B cell (primary cell): ENCODE measurements at regions not wholly inside any gene's neighbourhood (a gene's known extent, or its start where the extent isn't known, plus 50 kb on each side); places are given as distances from the start of the nearest gene placed in this dataset.

Source experiments
- ATAC-seq: fragments of 200-7000 bp; cut with Tn5 transposase; one replicate; pipeline ENCODE4 v1.10.0; 2021; ENCODE audit warnings: low read depth, mild to moderate bottlenecking, moderate number of reproducible peaks, moderate library complexity
- CTCF ChIA-PET: fragments of 350-600 bp; sonication (Branson Sonifier 250); formaldehyde crosslinking; loops from one replicate; lab custom pipeline; 2021; ENCODE audit warnings: antibody characterized with exemption, inconsistent platforms; lab: Charles Lee
- POLR2A ChIA-PET: fragments of 350-600 bp; sonication (Branson Sonifier 250); formaldehyde crosslinking; loops from one replicate; lab custom pipeline; 2021; ENCODE audit warnings: antibody characterized with exemption; lab: Charles Lee
- DNase-seq: peaks from one replicate; pipeline ENCODE4 v3.0.0; 2013
- H2AFZ ChIP-seq: 2 replicates; pipeline ENCODE4 v1.6.1; 2012; ENCODE audit warnings: mild to moderate bottlenecking, low read depth, low read length; ENCODE audit not compliant: insufficient read depth, poor library complexity, severe bottlenecking
- H3K27ac ChIP-seq, 2 donors: 1 replicate in 1 of 2; 2 replicates in 1 of 2; pipeline ENCODE4 v1.5.1; 2012 to 2013; ENCODE audit warnings: low read length in 2 of 2, mild to moderate bottlenecking in 2 of 2, moderate library complexity in 1 of 2
- H3K27me3 ChIP-seq, 4 experiments: fragments of 200-600 bp in 1 of 4; sonication (generic) in 1 of 4; replicated peaks in 1 of 4; 1 replicate in 2 of 4; 2 replicates in 2 of 4; pipeline versions ENCODE4 v1.6.1 to v1.7.0; 2013 to 2016; ENCODE audit warnings: low read length in 3 of 4, mild to moderate bottlenecking in 2 of 4, mixed read lengths in 1 of 4, moderate library complexity in 1 of 4; ENCODE audit not compliant: insufficient read depth in 4 of 4, control insufficient read depth in 3 of 4; ENCODE audit errors: control extremely low read depth in 1 of 4
- H3K36me3 ChIP-seq, 2 experiments: replicated peaks in 1 of 2; 1 replicate in 1 of 2; 2 replicates in 1 of 2; pipeline versions ENCODE4 v1.6.1 to v1.7.1; 2013; ENCODE audit warnings: low read length in 1 of 2; ENCODE audit not compliant: insufficient read depth in 2 of 2, control insufficient read depth in 1 of 2; ENCODE audit errors: control extremely low read depth in 1 of 2, extremely low read depth in 1 of 2
- H3K4me1 ChIP-seq, 2 donors: fragments of 200-600 bp in 1 of 2; sonication (generic) in 1 of 2; 1 replicate in 1 of 2; 2 replicates in 1 of 2; pipeline versions ENCODE4 v1.5.1 to v1.6.1; 2013 to 2017; ENCODE audit warnings: low read length in 2 of 2; ENCODE audit not compliant: control insufficient read depth in 2 of 2, insufficient read depth in 2 of 2
- H3K4me2 ChIP-seq: replicated peaks from 2 replicates; pipeline ENCODE3; 2012; ENCODE audit warnings: mild to moderate bottlenecking, low read depth, low read length; ENCODE audit not compliant: poor library complexity, severe bottlenecking
- H3K4me3 ChIP-seq, 5 experiments: fragments of 200-600 bp in 1 of 5; sonication (generic) in 1 of 5; 1 replicate in 3 of 5; 2 replicates in 2 of 5; pipeline versions ENCODE4 v1.5.1 to v1.7.0; 2011 to 2016; ENCODE audit warnings: low read length in 4 of 5, mild to moderate bottlenecking in 4 of 5, low read depth in 2 of 5, control low read depth in 1 of 5, moderate library complexity in 1 of 5; ENCODE audit not compliant: insufficient read depth in 1 of 5; ENCODE audit errors: control extremely low read depth in 1 of 5, extremely low read depth in 1 of 5
- H3K79me2 ChIP-seq: fragments of 200-600 bp; sonication (generic); one replicate; pipeline ENCODE4 v1.6.0; 2016; ENCODE audit warnings: low read length; ENCODE audit not compliant: control insufficient read depth, insufficient read depth
- H3K9ac ChIP-seq: fragments of 200-600 bp; sonication (generic); 2 replicates; pipeline ENCODE4 v1.6.1; 2017; ENCODE audit warnings: mild to moderate bottlenecking, low read length, moderate library complexity
- H3K9me3 ChIP-seq, 3 donors: one replicate each; pipeline versions ENCODE4 v1.6.1 to v1.7.1; 2013; ENCODE audit warnings: low read length in 2 of 3; ENCODE audit not compliant: control insufficient read depth in 2 of 3, insufficient read depth in 1 of 3; ENCODE audit errors: control extremely low read depth in 1 of 3
- H4K20me1 ChIP-seq: 2 replicates; pipeline ENCODE4 v1.6.0; 2012; ENCODE audit warnings: mild to moderate bottlenecking, low read length; ENCODE audit not compliant: insufficient read depth, control insufficient read depth, poor library complexity, severe bottlenecking
- H3K27ac Mint-ChIP-seq: one replicate; pipeline ENCODE4 v1.8.0; 2021; ENCODE audit warnings: mixed read lengths
- H3K27me3 Mint-ChIP-seq: one replicate; pipeline ENCODE4 v1.8.0; 2021; ENCODE audit warnings: mixed read lengths
- H3K4me1 Mint-ChIP-seq: one replicate; pipeline ENCODE4 v1.8.0; 2021; ENCODE audit warnings: mixed read lengths
- H3K4me3 Mint-ChIP-seq: one replicate; pipeline ENCODE4 v1.8.0; 2021; ENCODE audit warnings: mixed read lengths
- H3K9me3 Mint-ChIP-seq: one replicate; pipeline ENCODE4 v1.8.0; 2022; ENCODE audit warnings: mixed read lengths; ENCODE audit not compliant: insufficient read depth
- CTCF ChIP-seq: fragments of 200-600 bp; IDR thresholded peaks from one replicate; pipeline ENCODE4 v1.8.0; 2022; ENCODE audit warnings: antibody characterized with exemption, mild to moderate bottlenecking
- EZH2 ChIP-seq: IDR thresholded peaks from 2 replicates; pipeline ENCODE4 v1.6.1; 2012; ENCODE audit warnings: borderline replicate concordance, low read depth, mild to moderate bottlenecking, moderate library complexity, low read length; ENCODE audit not compliant: insufficient read depth, poor library complexity, severe bottlenecking
- WGBS: methylation state at CpG from one replicate; pipeline ENCODE4 v1.1.5; 2013; ENCODE audit warnings: missing lambda C conversion rate; ENCODE audit not compliant: insufficient coverage; 5-methylcytosine and 5-hydroxymethylcytosine counted together
- intact Hi-C: fragments of 100-400 bp; cut with micrococcal nuclease; formaldehyde crosslinking; loops from one replicate; pipeline ENCODE4 v1.10.0; 2022

GRCh38 chr5:41629897-41630296 lies 119.5 kb upstream of the PLCXD3 start:
- Histone ChIP-seq H3K4me3 (no peak overlapping the region), H3K79me2 (no peaks in the 10 kb centered on the region), H4K20me1 (no peaks in the 10 kb centered on the region), H3K27me3 (no peaks in the 10 kb centered on the region), H3K4me2 (no peak overlapping the region), H3K36me3 (no peaks in the 10 kb centered on the region), H3K27ac (no peak overlapping the region), H3K4me1 (no peaks in the 10 kb centered on the region), H3K9ac (no peak overlapping the region), H3K9me3 (no peaks in the 10 kb centered on the region), H2AFZ (no peak overlapping the region)
- TF ChIP-seq CTCF (no peak), EZH2 (no peak)
- Mint-ChIP-seq H3K27me3 (no peaks in the 10 kb centered on the region), H3K9me3 (no peaks in the 10 kb centered on the region), H3K4me1 (no peaks in the 10 kb centered on the region), H3K27ac (no peak overlapping the region), H3K4me3 (no peak overlapping the region)
- ATAC-seq (no peak), DNase-seq (no peak)
- no CpG with 5 or more reads among the region's 1 CpG for WGBS
- CTCF ChIA-PET = no interaction called here
- POLR2A ChIA-PET = no interaction called here
- intact Hi-C loops = no loop called here

GRCh38 chr5:41625571-41625970 lies 115.2 kb upstream of the PLCXD3 start:
- no peaks in the 10 kb centered on the region for H3K9me3 Mint-ChIP-seq
- Histone ChIP-seq H3K36me3 (no peaks in the 10 kb centered on the region), H3K79me2 (no peaks in the 10 kb centered on the region), H3K9me3 (no peaks in the 10 kb centered on the region), H3K27me3 (no peaks in the 10 kb centered on the region), H3K9ac (no peak overlapping the region), H3K27ac (no peak overlapping the region), H2AFZ (no peak overlapping the region), H3K4me3 (no peak overlapping the region), H3K4me1 (no peaks in the 10 kb centered on the region), H3K4me2 (no peak overlapping the region), H4K20me1 (no peaks in the 10 kb centered on the region)
- ChIA-PET POLR2A (no interaction called here), CTCF (no interaction called here)
- intact Hi-C loops = no loop called here
- no peaks in the 10 kb centered on the region for H3K27me3 Mint-ChIP-seq
- no peak for ATAC-seq
- no peak for DNase-seq
- H3K4me1 Mint-ChIP-seq = no peaks in the 10 kb centered on the region
- H3K27ac Mint-ChIP-seq = no peak overlapping the region
- no peak overlapping the region for H3K4me3 Mint-ChIP-seq
- TF ChIP-seq CTCF = no peak
- TF ChIP-seq EZH2 = no peak
